KOPT-K1 (cell line): ENCODE measurements at regions not wholly inside any gene's neighbourhood (a gene's known extent, or its start where the extent isn't known, plus 50 kb on each side); places are given as distances from the start of the nearest gene placed in this dataset.
"Not testable (repeated sequence)": the region's sequence is repeated elsewhere in the genome, so short reads cannot be mapped to it uniquely, and the experiment has no call there.

Experiments
- H3K27ac ChIP-seq: fragments of 200-600 bp; sonication (generic); 2 replicates; pipeline ENCODE4 v1.5.1; 2016; ENCODE audit warnings: antibody characterized with exemption, mild to moderate bottlenecking, low read depth, low read length; ENCODE audit not compliant: poor library complexity, severe bottlenecking
- H3K36me3 ChIP-seq: fragments of 200-600 bp; sonication (generic); 2 replicates; pipeline ENCODE4 v1.5.1; 2017; ENCODE audit warnings: antibody characterized with exemption, mild to moderate bottlenecking, low read length, moderate library complexity; ENCODE audit not compliant: insufficient read depth
- H3K9me3 ChIP-seq: fragments of 200-600 bp; sonication (generic); 2 replicates; pipeline ENCODE4 v1.5.1; 2017; ENCODE audit warnings: antibody characterized with exemption, low read length, mild to moderate bottlenecking; ENCODE audit not compliant: insufficient read depth, poor library complexity, severe bottlenecking

GRCh38 chr18:64742898-64743297 is 594.0 kb upstream of the LINC00305 start:
- H3K9me3 ChIP-seq = no peaks in the 10 kb centered on the region
- no peaks in the 10 kb centered on the region for H3K36me3 ChIP-seq
- H3K27ac ChIP-seq = no peak overlapping the region

- Histone ChIP-seq H3K27ac (no peak overlapping the region), H3K36me3 (no peaks in the 10 kb centered on the region), H3K9me3 (no peaks in the 10 kb centered on the region)
Observed at GRCh38 chr18:64734063-64734462, 585.2 kb upstream of the LINC00305 start.

- H3K27ac ChIP-seq, H3K36me3 ChIP-seq, H3K9me3 ChIP-seq: not testable (repeated sequence)
Observed at GRCh38 chr18:64725657-64726056, 576.8 kb upstream of the LINC00305 start.

GRCh38 chr18:64720781-64721464 is 572.0 kb upstream of the LINC00305 start:
- Histone ChIP-seq H3K9me3 (no peaks in the 10 kb centered on the region), H3K36me3 (no peaks in the 10 kb centered on the region), H3K27ac (no peak overlapping the region)

GRCh38 chr18:64718808-64719207 is 569.9 kb upstream of the LINC00305 start:
- no peaks in the 10 kb centered on the region for H3K9me3 ChIP-seq
- H3K27ac ChIP-seq = no peak overlapping the region
- H3K36me3 ChIP-seq = no peaks in the 10 kb centered on the region

- Histone ChIP-seq H3K9me3 (no peaks in the 10 kb centered on the region), H3K27ac (no peak overlapping the region)
Observed at GRCh38 chr18:64717026-64717425, 568.1 kb upstream of the LINC00305 start.

GRCh38 chr18:64714086-64714485 is 565.2 kb upstream of the LINC00305 start:
- Histone ChIP-seq H3K9me3 (no peaks in the 10 kb centered on the region), H3K27ac (no peak overlapping the region), H3K36me3 (no peaks in the 10 kb centered on the region)

More at GRCh38 chr18:64717026-64717425, 568.1 kb upstream of the LINC00305 start:
- no peaks in the 10 kb centered on the region for H3K36me3 ChIP-seq

- H3K9me3 ChIP-seq = no peaks in the 10 kb centered on the region
- no peaks in the 10 kb centered on the region for H3K36me3 ChIP-seq
- no peak overlapping the region for H3K27ac ChIP-seq
Observed at GRCh38 chr18:64713284-64713683, 564.4 kb upstream of the LINC00305 start.

- H3K36me3 ChIP-seq = no peaks in the 10 kb centered on the region
- no peaks in the 10 kb centered on the region for H3K9me3 ChIP-seq
- no peak overlapping the region for H3K27ac ChIP-seq
Observed at GRCh38 chr18:64712035-64712434, 563.1 kb upstream of the LINC00305 start.

- H3K36me3 ChIP-seq = no peaks in the 10 kb centered on the region
- H3K9me3 ChIP-seq = no peaks in the 10 kb centered on the region
- H3K27ac ChIP-seq = no peak overlapping the region
Observed at GRCh38 chr18:64710105-64710861, 561.4 kb upstream of the LINC00305 start.

GRCh38 chr18:64707052-64707451 is 558.2 kb upstream of the LINC00305 start:
- H3K27ac ChIP-seq = no peak overlapping the region
- no peaks in the 10 kb centered on the region for H3K36me3 ChIP-seq
- no peaks in the 10 kb centered on the region for H3K9me3 ChIP-seq

GRCh38 chr18:64699081-64699480 is 550.2 kb upstream of the LINC00305 start:
- H3K27ac ChIP-seq = no peak overlapping the region
- H3K36me3 ChIP-seq = no peaks in the 10 kb centered on the region
- no peaks in the 10 kb centered on the region for H3K9me3 ChIP-seq

- H3K27ac ChIP-seq = no peak overlapping the region
- no peaks in the 10 kb centered on the region for H3K9me3 ChIP-seq
- H3K36me3 ChIP-seq = no peaks in the 10 kb centered on the region
Observed at GRCh38 chr18:64695851-64696553, 547.1 kb upstream of the LINC00305 start.

GRCh38 chr18:64693766-64694165 is 544.9 kb upstream of the LINC00305 start:
- H3K9me3 ChIP-seq = no peaks in the 10 kb centered on the region
- no peak overlapping the region for H3K27ac ChIP-seq
- H3K36me3 ChIP-seq = no peaks in the 10 kb centered on the region

GRCh38 chr18:64692826-64693225 is 543.9 kb upstream of the LINC00305 start:
- Histone ChIP-seq H3K9me3 (no peaks in the 10 kb centered on the region), H3K27ac (no peak overlapping the region), H3K36me3 (no peaks in the 10 kb centered on the region)
